ENCODE measurements at regions not wholly inside any gene's neighbourhood (a gene's known extent, or its start where the extent isn't known, plus 50 kb on each side); places are given as distances from the start of the nearest gene placed in this dataset.

DNA sequence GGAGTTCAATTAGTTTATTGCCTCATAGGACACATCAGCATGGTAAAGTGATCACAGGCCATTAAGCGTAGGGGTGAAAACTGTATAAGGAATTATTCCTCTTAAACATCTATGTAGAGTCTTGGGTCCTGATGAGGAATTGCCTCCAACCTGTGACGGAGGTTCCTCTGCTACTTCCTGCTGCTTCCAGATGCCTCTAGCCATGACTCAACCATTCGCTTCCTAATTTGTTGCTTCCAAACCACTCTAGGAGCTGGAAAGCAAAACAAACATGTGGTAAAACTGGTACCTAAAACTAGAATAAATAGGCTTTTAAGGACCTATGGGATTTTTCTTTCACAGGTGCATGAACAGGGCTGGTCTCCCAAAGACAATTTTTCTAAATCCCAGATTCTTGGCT, 253.8 kb downstream of the KLF12 start:
- peaks cover 5% of the 10 kb centered on the region for H3K4me1 ChIP-seq (ENCODE audit: control insufficient read depth, insufficient read depth, low read length)
- no peaks in the 10 kb centered on the region for H3K36me3 ChIP-seq (ENCODE audit: control insufficient read depth, insufficient read depth, low read length)
- H3K4me3 ChIP-seq (ENCODE audit: low read length), result no peak overlapping the region
- H3K27ac ChIP-seq (ENCODE audit: low read length), result peak overlapping the region; percentile 49
- H3K27me3 ChIP-seq (ENCODE audit: control insufficient read depth, insufficient read depth, low read length), result no peaks in the 10 kb centered on the region
- H3K9me3 ChIP-seq (replicated peaks; ENCODE audit: control insufficient read depth, low read depth, low read length), result peaks cover 7% of the 10 kb centered on the region
- DNase-seq, result peak; percentile 21
- WGBS (ENCODE audit: insufficient coverage), result no CpG with 5 or more reads among the region's 3 CpGs

DNA sequence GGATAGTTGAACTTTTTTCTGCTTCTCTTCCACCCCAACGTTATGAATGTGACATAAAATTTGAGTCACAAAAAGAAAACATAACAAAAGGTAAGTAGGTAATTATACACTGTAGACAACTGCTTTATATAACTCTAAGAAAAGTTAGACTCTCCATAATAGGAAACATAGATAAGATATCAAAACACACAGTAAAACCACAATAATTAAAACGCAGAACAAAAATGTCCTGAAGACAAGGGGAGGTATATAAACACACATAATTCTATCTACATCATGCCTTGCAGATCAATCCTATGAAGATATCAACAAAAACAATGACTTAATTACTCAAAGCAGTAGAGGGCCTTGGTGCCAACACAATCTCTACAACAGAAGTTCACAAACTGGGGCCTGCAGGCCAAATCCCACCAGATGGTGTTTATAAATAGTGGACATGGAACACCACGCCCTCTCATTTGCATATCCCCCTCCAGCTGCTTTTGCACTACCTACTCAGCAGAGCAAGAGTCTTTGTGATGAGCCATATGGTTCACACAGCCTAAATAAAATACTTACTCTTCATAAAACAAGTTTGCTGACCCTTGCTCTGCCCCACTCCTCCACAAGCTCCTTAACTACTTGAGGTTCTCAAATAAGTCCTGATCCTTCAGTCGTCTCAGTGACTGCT, 254.7 kb downstream of the KLF12 start:
- Histone ChIP-seq H3K9me3 (replicated peaks; ENCODE audit: control insufficient read depth, low read depth, low read length) (peaks cover 7% of the 10 kb centered on the region), H3K27me3 (ENCODE audit: control insufficient read depth, insufficient read depth, low read length) (no peaks in the 10 kb centered on the region), H3K4me1 (ENCODE audit: control insufficient read depth, insufficient read depth, low read length) (peaks cover 5% of the 10 kb centered on the region), H3K27ac (ENCODE audit: low read length) (peak overlapping the region; percentile 49), H3K4me3 (ENCODE audit: low read length) (no peak overlapping the region), H3K36me3 (ENCODE audit: control insufficient read depth, insufficient read depth, low read length) (no peaks in the 10 kb centered on the region)
- 64% methylated on average over 2 of the region's 4 CpGs for WGBS (ENCODE audit: insufficient coverage)
- peak; percentile 50 for DNase-seq

DNA sequence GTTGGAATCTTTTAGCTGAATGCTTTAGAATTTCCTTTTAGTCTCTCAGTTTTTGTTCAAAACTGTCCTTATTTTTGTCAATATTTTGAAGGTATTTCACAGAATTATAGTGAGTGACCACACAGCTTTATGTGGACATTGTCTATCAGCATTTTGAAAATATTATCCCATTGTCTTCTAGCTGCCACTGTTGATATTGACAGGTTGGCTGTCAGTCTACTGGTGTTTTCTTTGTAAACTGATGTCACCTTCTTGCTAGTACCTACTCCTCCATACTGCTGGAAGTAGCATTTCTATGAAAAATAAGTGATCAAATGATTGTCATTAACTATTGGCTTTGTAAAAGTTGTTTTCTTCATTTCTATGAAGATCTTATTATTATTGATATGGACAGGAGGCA, 256.8 kb downstream of the KLF12 start:
- Histone ChIP-seq H3K9me3 (replicated peaks; ENCODE audit: control insufficient read depth, low read depth, low read length) (peaks cover 7% of the 10 kb centered on the region), H3K27me3 (ENCODE audit: control insufficient read depth, insufficient read depth, low read length) (no peaks in the 10 kb centered on the region), H3K4me1 (ENCODE audit: control insufficient read depth, insufficient read depth, low read length) (peaks cover 5% of the 10 kb centered on the region), H3K4me3 (ENCODE audit: low read length) (no peak overlapping the region), H3K27ac (ENCODE audit: low read length) (no peak overlapping the region), H3K36me3 (ENCODE audit: control insufficient read depth, insufficient read depth, low read length) (no peaks in the 10 kb centered on the region)
- no peak for DNase-seq

DNA sequence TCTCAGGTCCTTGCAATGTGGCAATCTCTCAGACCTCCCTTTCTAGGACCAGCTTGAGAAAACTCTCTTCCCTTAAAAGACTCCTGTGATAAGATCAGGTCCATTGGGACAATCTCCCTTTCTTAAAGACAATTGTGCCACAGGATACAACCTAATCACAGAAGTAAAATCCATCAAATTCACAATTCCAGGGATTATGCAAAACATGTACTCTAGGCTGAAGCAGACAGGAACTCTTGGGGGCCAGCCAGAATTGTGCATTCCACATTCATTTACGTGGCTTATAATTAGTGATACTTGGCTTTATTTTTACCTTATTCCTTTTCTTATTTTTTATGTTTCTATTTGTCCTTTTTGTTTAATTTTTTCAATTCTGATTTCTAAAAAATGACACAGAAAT, 257.9 kb downstream of the KLF12 start:
- Histone ChIP-seq H3K27me3 (ENCODE audit: control insufficient read depth, insufficient read depth, low read length) (no peaks in the 10 kb centered on the region), H3K36me3 (ENCODE audit: control insufficient read depth, insufficient read depth, low read length) (no peaks in the 10 kb centered on the region), H3K4me1 (ENCODE audit: control insufficient read depth, insufficient read depth, low read length) (peaks cover 5% of the 10 kb centered on the region), H3K9me3 (replicated peaks; ENCODE audit: control insufficient read depth, low read depth, low read length) (peaks cover 7% of the 10 kb centered on the region), H3K4me3 (ENCODE audit: low read length) (no peak overlapping the region), H3K27ac (ENCODE audit: low read length) (no peak overlapping the region)
- no peak for DNase-seq
- no CpG with 5 or more reads among the region's 1 CpG for WGBS (ENCODE audit: insufficient coverage)

DNA sequence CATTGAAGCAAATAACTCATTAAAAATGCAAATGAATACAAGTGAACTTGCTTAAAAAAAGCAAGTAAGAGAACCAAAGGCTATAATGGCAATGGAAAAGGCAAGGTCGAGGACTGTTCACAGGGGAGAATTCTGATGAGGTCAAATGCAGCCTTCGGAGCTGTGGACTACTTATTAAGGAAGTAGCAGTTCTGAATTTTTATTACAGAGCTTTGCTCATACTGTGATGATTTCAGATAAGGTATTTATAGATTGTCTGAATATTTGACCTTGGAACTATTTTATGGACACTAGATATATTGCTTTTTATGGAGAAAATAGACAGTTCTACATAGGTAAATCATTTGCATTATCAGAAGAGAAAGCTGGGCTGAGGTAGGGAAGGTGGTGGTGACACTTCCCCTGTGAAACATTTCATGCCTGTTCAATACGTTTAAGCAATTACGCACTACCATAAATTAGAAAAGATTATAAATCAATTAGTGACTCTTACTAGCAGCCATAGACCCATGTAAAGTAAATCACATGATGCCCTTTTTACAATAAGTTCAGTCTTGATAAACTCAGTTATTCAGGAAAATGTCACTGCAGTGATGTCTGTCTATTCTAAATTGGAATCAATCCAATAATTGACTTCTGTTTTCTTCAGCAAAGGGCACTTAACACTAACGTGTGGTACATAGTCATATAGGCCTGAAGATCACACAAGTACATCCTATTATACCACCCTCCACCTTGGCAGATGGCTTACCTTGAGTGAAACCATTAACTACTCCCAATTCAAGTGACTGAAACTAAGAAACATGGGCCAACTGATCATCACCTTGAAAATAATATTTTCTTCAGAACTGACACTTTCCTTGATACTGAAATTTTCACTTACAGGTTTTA, 260.0 kb downstream of the KLF12 start:
- H3K4me3 ChIP-seq (ENCODE audit: low read length), result no peak overlapping the region
- H3K27ac ChIP-seq (ENCODE audit: low read length), result no peak overlapping the region
- peaks cover 7% of the 10 kb centered on the region for H3K9me3 ChIP-seq (replicated peaks; ENCODE audit: control insufficient read depth, low read depth, low read length)
- no peak for DNase-seq
- H3K27me3 ChIP-seq (ENCODE audit: control insufficient read depth, insufficient read depth, low read length), result no peaks in the 10 kb centered on the region
- WGBS (ENCODE audit: insufficient coverage), result 50% methylated on average over 3 of the region's 5 CpGs
- H3K36me3 ChIP-seq (ENCODE audit: control insufficient read depth, insufficient read depth, low read length), result no peaks in the 10 kb centered on the region
- no peaks in the 10 kb centered on the region for H3K4me1 ChIP-seq (ENCODE audit: control insufficient read depth, insufficient read depth, low read length)

DNA sequence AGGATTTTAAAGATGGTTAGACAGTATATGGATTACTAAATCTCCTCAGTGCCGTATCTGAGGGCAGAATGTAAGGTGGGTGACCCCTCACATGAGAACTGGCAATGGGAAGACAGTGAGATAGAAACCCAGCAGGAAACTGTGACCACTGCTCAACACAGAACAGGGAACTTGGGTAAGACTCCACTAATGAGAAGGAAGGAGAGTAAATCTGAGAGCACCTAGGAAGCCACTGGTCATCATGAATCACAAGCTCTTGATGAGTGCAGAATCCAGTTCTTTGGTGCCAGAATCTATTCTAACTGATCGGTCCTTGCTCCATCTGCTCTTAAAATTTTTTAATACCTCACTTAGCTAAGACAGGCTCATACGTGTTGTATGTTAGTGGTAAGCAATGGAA, 261.8 kb downstream of the KLF12 start:
- Histone ChIP-seq H3K9me3 (replicated peaks; ENCODE audit: control insufficient read depth, low read depth, low read length) (peaks cover 2% of the 10 kb centered on the region), H3K4me3 (ENCODE audit: low read length) (no peak overlapping the region), H3K27me3 (ENCODE audit: control insufficient read depth, insufficient read depth, low read length) (no peaks in the 10 kb centered on the region), H3K4me1 (ENCODE audit: control insufficient read depth, insufficient read depth, low read length) (no peaks in the 10 kb centered on the region), H3K36me3 (ENCODE audit: control insufficient read depth, insufficient read depth, low read length) (no peaks in the 10 kb centered on the region), H3K27ac (ENCODE audit: low read length) (no peak overlapping the region)
- WGBS (ENCODE audit: insufficient coverage), result 83% methylated on average over 1 of the region's 3 CpGs
- no peak for DNase-seq

DNA sequence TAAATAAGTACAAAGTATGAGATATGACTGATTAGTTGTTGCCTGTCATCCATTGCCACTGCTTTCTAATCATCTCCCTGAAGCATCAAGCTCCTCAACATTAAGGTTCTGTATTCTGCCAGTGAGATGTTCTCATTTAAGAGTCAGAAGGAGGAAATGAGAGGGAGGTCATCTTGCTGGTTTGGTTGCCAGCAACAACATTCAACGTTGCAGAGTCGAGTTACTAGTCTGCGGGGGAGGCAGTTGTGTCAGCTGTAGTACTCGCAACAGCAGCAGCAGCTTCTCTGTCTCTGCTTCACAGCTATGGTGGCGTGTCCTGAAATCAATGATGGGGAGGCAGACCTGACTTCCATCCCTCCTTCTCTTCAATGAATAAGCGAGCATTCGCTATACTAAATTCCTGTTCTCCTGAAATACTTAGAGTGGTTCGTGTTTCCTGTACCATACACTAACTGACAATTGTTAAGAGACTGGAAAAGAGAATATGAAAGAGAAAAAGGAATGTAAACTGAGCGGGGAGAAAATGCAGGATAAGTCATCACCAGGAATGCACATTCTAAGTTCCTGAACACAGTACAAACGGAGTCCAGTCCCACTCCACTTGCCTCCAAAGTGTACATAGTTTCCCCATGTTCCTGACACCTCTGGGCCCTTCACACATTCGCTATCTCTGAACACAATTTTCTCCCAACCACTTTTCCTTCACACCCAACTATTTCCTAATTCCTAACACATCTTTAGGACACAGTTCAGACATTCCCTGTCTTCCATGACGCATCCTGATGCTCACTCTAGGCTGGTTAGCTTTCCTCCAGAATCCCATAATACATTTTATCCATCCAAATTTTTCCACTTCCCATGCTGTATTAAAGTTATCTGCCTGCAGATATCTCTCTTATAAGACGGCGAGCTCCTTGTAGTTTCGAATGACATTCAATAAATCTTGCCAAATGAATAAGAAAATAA, 263.0 kb downstream of the KLF12 start:
- WGBS (ENCODE audit: insufficient coverage), result 89% methylated on average over 3 of the region's 15 CpGs
- H3K4me3 ChIP-seq (ENCODE audit: low read length), result no peak overlapping the region
- H3K9me3 ChIP-seq (replicated peaks; ENCODE audit: control insufficient read depth, low read depth, low read length), result no peaks in the 10 kb centered on the region
- H3K4me1 ChIP-seq (ENCODE audit: control insufficient read depth, insufficient read depth, low read length), result no peaks in the 10 kb centered on the region
- peak; percentile 53 for DNase-seq
- no peaks in the 10 kb centered on the region for H3K36me3 ChIP-seq (ENCODE audit: control insufficient read depth, insufficient read depth, low read length)
- H3K27me3 ChIP-seq (ENCODE audit: control insufficient read depth, insufficient read depth, low read length), result no peaks in the 10 kb centered on the region
- no peak overlapping the region for H3K27ac ChIP-seq (ENCODE audit: low read length)

DNA sequence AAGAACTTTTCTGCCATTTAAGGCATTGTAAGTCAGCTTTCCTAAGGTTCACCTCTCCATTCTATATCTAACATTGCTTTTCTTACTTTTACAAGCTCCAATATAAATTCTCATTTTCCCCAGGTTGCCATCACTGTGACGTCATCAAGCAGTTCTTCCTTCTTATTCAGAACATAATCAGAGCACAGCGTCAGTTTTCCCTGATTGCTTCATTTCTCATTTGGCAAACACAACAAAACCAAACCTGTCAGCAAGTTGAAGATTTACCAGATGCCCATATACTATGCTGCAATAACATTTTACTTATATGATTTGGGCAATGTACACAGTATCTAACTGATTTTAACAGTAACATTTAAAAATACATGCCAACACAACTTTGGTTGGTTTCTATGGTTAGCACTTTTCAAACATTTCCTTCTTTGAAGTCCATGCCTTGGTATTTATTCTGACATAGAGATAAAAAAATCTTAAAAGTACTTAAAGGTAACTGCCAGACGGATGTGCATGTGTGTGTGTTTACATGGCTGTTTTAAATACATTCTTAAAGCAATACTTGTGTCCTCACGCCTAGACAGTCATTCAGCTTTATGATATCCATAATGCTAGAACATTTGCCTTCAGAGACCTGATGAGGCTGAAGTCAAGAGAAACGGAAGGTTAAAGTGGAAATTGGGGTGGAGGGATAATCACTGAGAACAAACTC, 264.0 kb downstream of the KLF12 start:
- no peak for DNase-seq
- Histone ChIP-seq H3K27me3 (ENCODE audit: control insufficient read depth, insufficient read depth, low read length) (no peaks in the 10 kb centered on the region), H3K36me3 (ENCODE audit: control insufficient read depth, insufficient read depth, low read length) (no peaks in the 10 kb centered on the region), H3K27ac (ENCODE audit: low read length) (no peak overlapping the region), H3K4me1 (ENCODE audit: control insufficient read depth, insufficient read depth, low read length) (no peaks in the 10 kb centered on the region), H3K4me3 (ENCODE audit: low read length) (no peak overlapping the region), H3K9me3 (replicated peaks; ENCODE audit: control insufficient read depth, low read depth, low read length) (no peaks in the 10 kb centered on the region)
- 86% methylated on average over 1 of the region's 5 CpGs for WGBS (ENCODE audit: insufficient coverage)

DNA sequence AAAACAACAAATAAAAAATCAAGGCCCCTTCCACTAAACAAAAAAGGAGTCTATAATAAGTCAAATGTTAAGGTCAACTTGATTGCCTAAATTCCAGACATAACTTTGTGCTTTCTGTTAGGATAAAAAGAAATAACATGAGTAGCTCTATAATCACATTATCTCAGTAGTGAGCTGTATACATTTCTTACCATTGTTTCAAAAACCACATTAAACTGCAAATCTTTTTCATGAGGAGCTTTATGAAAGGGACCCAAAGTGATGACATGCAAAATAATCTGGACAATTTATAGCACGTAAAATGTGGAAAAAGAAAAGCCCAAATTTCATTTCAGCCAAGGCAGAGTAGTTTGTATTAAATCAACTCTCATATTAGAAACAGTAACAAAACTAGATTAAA, 269.2 kb downstream of the KLF12 start:
- Histone ChIP-seq H3K4me3 (ENCODE audit: low read length) (no peak overlapping the region), H3K27ac (ENCODE audit: low read length) (no peak overlapping the region), H3K27me3 (ENCODE audit: control insufficient read depth, insufficient read depth, low read length) (no peaks in the 10 kb centered on the region), H3K4me1 (ENCODE audit: control insufficient read depth, insufficient read depth, low read length) (no peaks in the 10 kb centered on the region), H3K36me3 (ENCODE audit: control insufficient read depth, insufficient read depth, low read length) (no peaks in the 10 kb centered on the region), H3K9me3 (replicated peaks; ENCODE audit: control insufficient read depth, low read depth, low read length) (no peaks in the 10 kb centered on the region)
- peak; percentile 48 for DNase-seq
- WGBS (ENCODE audit: insufficient coverage), result no CpG with 5 or more reads among the region's 1 CpG

Measured in muscle of leg (tissue), 3 donors.